H1 (cell line): ENCODE measurements at regions not wholly inside any gene's neighbourhood (a gene's known extent, or its start where the extent isn't known, plus 50 kb on each side); places are given as distances from the start of the nearest gene placed in this dataset.

Source experiments
- ASH2L ChIP-seq: fragments of 200-600, 300-600 bp; sonication (generic); IDR thresholded peaks from one replicate; pipeline ENCODE4 v1.7.1; 2017; ENCODE audit warnings: low read length
- FOSL1 ChIP-seq: IDR thresholded peaks from 2 replicates; pipeline ENCODE4 v1.6.1; 2011; ENCODE audit warnings: mild to moderate bottlenecking, low read depth, low read length, moderate library complexity; ENCODE audit not compliant: insufficient read depth
- JUND ChIP-seq: IDR thresholded peaks from 2 replicates; pipeline ENCODE4 v1.6.1; 2011; ENCODE audit warnings: mild to moderate bottlenecking, improper control_type of control experiment, low read length
- SRF ChIP-seq: IDR thresholded peaks from 2 replicates; pipeline ENCODE4 v1.6.1; 2011; ENCODE audit warnings: mild to moderate bottlenecking, low read depth, low read length, moderate library complexity
- TCF12 ChIP-seq: IDR thresholded peaks from 2 replicates; pipeline ENCODE4 v1.6.1; 2011; ENCODE audit warnings: low read depth, mild to moderate bottlenecking, low read length
- YY1 ChIP-seq: IDR thresholded peaks from 2 replicates; pipeline ENCODE4 v1.6.1; 2011; ENCODE audit warnings: low read depth, mild to moderate bottlenecking, low read length
- TF ChIP-seq, protein P1 (sequence below): fragments of 300-600 bp; sonication (generic); IDR thresholded peaks from 2 replicates; pipeline ENCODE4 v1.7.1; 2012; ENCODE audit warnings: low read length, moderate library complexity, mild to moderate bottlenecking, inconsistent platforms; ENCODE audit not compliant: insufficient replicate concordance
- TF ChIP-seq, protein P2 (sequence below), 3 experiments: IDR thresholded peaks; 1 replicate in 2 of 3; 2 replicates in 1 of 3; pipeline versions ENCODE4 v1.5.1 to v1.6.1; 2011; ENCODE audit warnings: low read length in 3 of 3, mild to moderate bottlenecking in 3 of 3, inconsistent platforms in 2 of 3, low read depth in 1 of 3, moderate library complexity in 1 of 3; ENCODE audit not compliant: insufficient read depth in 1 of 3; ENCODE audit errors: control extremely low read depth in 1 of 3

DNA sequence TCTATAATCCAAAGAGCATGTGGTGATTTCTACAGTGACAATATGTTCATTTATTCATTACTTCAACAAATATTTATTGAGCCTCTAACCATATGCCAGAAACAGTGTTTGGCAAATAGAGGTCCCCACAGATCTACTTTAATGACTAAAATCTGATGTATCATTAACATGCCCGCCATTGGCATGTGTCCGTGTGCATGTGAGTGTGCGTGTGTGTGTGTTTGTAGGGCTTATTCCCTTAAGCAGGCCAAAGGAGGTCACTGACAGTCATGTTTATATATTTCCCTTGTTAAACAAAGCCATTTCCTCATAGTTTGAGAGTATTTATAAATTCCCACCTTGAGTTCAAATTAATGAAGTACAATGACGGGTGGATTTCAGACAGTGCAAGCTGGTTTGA, 174.4 kb upstream of the IRX6 start (continued):
- TF ChIP-seq, protein P1, sequence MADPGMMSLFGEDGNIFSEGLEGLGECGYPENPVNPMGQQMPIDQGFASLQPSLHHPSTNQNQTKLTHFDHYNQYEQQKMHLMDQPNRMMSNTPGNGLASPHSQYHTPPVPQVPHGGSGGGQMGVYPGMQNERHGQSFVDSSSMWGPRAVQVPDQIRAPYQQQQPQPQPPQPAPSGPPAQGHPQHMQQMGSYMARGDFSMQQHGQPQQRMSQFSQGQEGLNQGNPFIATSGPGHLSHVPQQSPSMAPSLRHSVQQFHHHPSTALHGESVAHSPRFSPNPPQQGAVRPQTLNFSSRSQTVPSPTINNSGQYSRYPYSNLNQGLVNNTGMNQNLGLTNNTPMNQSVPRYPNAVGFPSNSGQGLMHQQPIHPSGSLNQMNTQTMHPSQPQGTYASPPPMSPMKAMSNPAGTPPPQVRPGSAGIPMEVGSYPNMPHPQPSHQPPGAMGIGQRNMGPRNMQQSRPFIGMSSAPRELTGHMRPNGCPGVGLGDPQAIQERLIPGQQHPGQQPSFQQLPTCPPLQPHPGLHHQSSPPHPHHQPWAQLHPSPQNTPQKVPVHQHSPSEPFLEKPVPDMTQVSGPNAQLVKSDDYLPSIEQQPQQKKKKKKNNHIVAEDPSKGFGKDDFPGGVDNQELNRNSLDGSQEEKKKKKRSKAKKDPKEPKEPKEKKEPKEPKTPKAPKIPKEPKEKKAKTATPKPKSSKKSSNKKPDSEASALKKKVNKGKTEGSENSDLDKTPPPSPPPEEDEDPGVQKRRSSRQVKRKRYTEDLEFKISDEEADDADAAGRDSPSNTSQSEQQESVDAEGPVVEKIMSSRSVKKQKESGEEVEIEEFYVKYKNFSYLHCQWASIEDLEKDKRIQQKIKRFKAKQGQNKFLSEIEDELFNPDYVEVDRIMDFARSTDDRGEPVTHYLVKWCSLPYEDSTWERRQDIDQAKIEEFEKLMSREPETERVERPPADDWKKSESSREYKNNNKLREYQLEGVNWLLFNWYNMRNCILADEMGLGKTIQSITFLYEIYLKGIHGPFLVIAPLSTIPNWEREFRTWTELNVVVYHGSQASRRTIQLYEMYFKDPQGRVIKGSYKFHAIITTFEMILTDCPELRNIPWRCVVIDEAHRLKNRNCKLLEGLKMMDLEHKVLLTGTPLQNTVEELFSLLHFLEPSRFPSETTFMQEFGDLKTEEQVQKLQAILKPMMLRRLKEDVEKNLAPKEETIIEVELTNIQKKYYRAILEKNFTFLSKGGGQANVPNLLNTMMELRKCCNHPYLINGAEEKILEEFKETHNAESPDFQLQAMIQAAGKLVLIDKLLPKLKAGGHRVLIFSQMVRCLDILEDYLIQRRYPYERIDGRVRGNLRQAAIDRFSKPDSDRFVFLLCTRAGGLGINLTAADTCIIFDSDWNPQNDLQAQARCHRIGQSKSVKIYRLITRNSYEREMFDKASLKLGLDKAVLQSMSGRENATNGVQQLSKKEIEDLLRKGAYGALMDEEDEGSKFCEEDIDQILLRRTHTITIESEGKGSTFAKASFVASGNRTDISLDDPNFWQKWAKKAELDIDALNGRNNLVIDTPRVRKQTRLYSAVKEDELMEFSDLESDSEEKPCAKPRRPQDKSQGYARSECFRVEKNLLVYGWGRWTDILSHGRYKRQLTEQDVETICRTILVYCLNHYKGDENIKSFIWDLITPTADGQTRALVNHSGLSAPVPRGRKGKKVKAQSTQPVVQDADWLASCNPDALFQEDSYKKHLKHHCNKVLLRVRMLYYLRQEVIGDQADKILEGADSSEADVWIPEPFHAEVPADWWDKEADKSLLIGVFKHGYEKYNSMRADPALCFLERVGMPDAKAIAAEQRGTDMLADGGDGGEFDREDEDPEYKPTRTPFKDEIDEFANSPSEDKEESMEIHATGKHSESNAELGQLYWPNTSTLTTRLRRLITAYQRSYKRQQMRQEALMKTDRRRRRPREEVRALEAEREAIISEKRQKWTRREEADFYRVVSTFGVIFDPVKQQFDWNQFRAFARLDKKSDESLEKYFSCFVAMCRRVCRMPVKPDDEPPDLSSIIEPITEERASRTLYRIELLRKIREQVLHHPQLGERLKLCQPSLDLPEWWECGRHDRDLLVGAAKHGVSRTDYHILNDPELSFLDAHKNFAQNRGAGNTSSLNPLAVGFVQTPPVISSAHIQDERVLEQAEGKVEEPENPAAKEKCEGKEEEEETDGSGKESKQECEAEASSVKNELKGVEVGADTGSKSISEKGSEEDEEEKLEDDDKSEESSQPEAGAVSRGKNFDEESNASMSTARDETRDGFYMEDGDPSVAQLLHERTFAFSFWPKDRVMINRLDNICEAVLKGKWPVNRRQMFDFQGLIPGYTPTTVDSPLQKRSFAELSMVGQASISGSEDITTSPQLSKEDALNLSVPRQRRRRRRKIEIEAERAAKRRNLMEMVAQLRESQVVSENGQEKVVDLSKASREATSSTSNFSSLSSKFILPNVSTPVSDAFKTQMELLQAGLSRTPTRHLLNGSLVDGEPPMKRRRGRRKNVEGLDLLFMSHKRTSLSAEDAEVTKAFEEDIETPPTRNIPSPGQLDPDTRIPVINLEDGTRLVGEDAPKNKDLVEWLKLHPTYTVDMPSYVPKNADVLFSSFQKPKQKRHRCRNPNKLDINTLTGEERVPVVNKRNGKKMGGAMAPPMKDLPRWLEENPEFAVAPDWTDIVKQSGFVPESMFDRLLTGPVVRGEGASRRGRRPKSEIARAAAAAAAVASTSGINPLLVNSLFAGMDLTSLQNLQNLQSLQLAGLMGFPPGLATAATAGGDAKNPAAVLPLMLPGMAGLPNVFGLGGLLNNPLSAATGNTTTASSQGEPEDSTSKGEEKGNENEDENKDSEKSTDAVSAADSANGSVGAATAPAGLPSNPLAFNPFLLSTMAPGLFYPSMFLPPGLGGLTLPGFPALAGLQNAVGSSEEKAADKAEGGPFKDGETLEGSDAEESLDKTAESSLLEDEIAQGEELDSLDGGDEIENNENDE, result no peak
- TF ChIP-seq ASH2L (no peak), FOSL1 (no peak), JUND (no peak), TCF12 (no peak), YY1 (no peak), SRF (no peak)
- TF ChIP-seq, protein P2, sequence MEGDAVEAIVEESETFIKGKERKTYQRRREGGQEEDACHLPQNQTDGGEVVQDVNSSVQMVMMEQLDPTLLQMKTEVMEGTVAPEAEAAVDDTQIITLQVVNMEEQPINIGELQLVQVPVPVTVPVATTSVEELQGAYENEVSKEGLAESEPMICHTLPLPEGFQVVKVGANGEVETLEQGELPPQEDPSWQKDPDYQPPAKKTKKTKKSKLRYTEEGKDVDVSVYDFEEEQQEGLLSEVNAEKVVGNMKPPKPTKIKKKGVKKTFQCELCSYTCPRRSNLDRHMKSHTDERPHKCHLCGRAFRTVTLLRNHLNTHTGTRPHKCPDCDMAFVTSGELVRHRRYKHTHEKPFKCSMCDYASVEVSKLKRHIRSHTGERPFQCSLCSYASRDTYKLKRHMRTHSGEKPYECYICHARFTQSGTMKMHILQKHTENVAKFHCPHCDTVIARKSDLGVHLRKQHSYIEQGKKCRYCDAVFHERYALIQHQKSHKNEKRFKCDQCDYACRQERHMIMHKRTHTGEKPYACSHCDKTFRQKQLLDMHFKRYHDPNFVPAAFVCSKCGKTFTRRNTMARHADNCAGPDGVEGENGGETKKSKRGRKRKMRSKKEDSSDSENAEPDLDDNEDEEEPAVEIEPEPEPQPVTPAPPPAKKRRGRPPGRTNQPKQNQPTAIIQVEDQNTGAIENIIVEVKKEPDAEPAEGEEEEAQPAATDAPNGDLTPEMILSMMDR (IDR thresholded peaks at IDR 0.05; ENCODE audit: control extremely low read depth in 1 of 3, insufficient read depth in 1 of 3, low read depth in 1 of 3, low read length in 3 of 3), result no peak
